Upper lobe of left lung (tissue), 4 donors: ENCODE measurements at regions not wholly inside any gene's neighbourhood (a gene's known extent, or its start where the extent isn't known, plus 50 kb on each side); places are given as distances from the start of the nearest gene placed in this dataset.

Experiments
- EP300 ChIP-seq, 4 donors: sonication (generic); formaldehyde crosslinking; IDR thresholded peaks; one replicate each; pipeline ENCODE4 v1.5.1; 2017; ENCODE audit warnings: antibody characterized with exemption in 4 of 4, control low read depth in 2 of 4
- POLR2AphosphoS5 ChIP-seq, 2 donors: sonication (generic); formaldehyde crosslinking; IDR thresholded peaks; one replicate each; pipeline ENCODE4 v1.5.1; 2017; ENCODE audit warnings: antibody characterized with exemption in 2 of 2
- TF ChIP-seq, protein P1 (sequence below), 6 experiments: fragments of 450-650 bp in 4 of 6; fragments of 200-600 bp in 2 of 6; sonication (generic) in 2 of 6; IDR thresholded peaks; one replicate each; pipeline ENCODE4 v1.5.1; 2016 to 2019; ENCODE audit warnings: antibody characterized with exemption in 6 of 6

DNA sequence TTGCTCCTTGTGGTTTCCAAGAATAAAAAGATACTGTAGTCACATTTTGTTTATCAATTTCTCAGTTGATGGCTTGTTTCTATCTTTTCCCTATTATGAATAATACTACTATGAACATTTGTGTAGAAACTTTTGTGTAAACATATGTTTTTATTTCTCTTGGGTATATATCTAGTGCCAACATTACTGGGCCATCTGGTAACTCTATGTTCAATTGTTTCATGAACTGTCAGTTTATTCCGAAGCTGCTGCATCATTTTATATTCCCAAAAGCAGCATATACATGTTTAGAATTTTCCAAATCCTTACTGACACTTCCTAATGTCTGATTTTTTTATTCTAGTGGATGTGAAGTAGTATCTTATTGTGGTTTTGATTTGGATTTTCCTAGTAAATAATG, 737.6 kb upstream of the TMEFF2 start:
- TF ChIP-seq EP300 (IDR thresholded peaks at IDR 0.05) (no peak), POLR2AphosphoS5 (IDR thresholded peaks at IDR 0.05) (no peak)
- TF ChIP-seq, protein P1, sequence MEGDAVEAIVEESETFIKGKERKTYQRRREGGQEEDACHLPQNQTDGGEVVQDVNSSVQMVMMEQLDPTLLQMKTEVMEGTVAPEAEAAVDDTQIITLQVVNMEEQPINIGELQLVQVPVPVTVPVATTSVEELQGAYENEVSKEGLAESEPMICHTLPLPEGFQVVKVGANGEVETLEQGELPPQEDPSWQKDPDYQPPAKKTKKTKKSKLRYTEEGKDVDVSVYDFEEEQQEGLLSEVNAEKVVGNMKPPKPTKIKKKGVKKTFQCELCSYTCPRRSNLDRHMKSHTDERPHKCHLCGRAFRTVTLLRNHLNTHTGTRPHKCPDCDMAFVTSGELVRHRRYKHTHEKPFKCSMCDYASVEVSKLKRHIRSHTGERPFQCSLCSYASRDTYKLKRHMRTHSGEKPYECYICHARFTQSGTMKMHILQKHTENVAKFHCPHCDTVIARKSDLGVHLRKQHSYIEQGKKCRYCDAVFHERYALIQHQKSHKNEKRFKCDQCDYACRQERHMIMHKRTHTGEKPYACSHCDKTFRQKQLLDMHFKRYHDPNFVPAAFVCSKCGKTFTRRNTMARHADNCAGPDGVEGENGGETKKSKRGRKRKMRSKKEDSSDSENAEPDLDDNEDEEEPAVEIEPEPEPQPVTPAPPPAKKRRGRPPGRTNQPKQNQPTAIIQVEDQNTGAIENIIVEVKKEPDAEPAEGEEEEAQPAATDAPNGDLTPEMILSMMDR (IDR thresholded peaks at IDR 0.05) = no peak
